ENCODE measurements at regions not wholly inside any gene's neighbourhood (a gene's known extent, or its start where the extent isn't known, plus 50 kb on each side); places are given as distances from the start of the nearest gene placed in this dataset.

DNA sequence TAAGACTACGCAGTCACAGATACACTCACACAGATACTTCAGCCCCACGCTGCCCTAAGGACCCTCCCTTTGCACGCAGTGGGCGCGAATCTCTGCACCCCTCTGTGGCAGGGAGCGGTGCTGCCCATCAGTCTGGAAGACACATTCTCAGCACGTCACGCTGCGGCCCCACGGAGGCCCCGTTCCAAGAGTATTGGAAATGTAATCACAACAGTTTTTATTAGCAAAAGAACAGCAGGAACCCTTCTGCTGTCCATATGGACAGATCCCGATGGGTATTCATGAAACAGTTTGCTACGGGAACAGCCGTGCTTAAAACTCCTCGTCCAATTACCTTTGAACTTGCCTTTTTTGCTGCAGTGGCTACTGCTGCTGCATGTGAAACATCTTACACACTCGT is 131.0 kb downstream of the RPS24 start:
- DNase-seq = no peak

DNA sequence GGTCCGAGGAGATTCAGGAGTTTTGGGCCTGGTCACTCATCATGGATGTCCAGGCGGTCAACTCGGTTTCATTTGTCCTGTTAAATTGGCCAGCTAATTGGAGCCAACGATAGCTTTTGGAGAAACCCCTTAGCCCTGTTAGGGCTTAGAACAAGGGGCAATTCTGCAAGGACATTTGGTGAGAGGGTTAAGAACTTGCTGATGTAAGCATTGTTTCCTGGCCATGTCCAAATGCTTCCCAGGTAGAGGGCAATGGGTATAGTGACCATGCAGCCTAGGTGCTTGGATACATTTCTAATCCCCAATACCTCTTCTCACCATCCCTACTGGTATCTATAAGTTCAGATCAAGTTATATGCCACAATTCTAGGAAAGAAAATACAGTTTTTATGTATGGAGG is 131.5 kb downstream of the RPS24 start:
- no peak for DNase-seq

DNA sequence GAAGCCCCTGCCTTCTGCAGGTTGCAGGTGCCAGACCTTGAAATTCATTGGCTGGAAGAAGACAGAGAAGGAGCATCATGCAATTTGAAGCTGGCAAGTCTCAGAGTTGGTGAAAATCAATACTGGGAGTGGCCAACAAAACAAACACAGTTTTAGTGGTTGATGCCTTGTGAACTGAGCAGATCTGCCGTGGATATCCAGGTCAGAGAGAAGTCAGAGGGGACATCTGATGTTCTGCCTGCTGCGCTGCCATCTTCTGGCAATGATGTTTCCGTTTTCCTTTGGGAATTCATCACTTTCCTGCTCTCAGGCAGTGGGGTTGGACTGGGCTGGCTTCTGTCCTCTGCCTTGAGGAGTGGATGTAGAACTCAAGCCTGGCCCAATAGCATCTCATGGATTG is 132.0 kb downstream of the RPS24 start:
- no peak for DNase-seq

DNA sequence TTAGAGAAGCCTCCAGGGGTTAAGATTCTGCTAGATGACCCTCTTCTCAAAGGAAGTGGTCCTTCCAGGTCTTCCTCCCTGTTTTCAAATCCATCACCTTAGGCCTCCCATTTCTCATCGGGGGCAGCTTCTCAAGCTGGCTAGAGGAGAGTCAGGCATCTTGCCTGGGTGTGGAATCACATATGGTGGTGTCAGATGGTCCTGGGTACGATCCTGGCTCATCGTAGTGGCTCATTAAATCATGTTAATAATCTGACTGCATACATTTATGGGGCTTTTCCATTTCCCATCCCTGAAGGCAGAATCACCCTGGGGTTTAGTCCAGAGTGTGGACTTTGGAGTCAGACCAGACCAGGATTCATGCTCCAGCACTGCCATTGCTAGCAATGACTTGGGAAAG is 132.6 kb downstream of the RPS24 start:
- DNase-seq = no peak

DNA sequence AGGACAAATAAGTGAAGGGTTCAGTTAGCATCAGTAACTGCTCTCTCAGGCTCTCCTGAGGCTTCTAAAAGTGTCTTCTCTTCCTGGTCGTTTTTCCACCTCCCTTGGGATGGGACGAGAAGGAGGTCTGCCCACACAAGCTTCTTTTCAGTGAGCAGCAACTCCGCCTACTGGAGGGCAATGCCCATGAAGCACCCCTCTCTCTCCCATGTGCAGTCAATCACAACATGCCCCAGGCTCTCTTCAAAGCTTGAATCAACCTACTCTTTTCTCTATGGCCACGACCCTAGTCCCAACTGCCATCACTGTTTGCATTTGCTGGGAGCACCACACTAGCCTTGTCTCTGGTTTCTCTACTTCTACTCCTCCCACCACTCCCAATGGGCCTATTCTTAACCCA is 135.6 kb downstream of the RPS24 start:
- DNase-seq = no peak

DNA sequence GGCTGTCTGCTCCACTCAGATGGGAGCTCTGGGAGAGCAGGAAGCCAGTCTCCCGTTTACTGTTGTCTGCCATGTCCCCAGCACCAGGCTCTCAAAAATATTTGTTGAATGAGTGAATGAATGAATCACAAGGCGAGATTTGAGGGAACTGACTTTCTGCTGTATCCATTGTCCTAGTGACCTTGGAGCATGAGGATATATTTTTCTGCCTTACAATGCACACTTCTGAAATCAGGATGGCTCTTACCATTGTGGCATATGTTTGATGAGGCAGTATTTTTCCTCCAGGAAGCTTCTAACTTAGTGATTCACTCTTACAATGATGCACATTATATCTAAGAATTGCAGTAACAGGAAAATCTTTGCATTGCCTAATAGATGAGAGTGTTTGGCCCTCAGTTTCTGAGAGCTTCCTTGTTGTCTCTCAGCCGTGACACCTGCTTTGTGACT is 136.4 kb downstream of the RPS24 start:
- no peak for DNase-seq

DNA sequence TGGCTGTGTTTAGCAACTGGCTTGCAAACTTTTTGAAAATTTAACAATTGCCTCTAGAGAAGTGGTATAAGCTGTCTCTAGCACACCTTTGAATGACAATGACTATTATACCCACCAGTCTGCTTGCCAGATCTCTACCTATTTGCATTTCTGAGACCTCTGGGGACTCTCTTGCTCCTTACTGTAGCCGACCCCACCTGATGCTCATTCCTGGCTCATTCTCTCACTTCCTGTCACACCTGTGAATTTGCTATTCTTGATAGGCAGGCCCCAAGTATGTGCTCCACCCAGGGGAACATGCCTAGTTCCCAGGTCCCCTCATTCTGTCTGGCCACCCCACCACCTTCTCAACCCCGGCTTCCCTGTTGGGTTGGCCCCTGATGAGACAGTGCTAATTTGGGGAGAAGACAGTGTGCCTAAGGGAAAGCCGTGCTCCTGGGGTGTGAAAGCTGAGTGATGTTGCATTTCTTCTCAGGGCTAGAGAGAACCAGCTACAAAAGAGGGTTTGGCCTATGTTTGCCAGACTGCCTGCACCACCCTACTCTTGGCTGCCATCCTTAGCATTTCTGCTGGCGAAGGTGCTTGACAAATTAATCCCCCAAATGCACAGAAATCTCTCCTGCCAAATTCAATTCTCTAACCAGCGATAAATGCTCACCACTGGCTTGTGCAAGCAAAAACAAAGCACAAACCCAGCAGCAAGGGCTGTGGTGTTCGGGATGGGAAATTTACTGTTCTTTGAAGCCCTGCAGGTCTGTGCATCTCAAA is 138.2 kb downstream of the RPS24 start:
- DNase-seq = no peak

DNA sequence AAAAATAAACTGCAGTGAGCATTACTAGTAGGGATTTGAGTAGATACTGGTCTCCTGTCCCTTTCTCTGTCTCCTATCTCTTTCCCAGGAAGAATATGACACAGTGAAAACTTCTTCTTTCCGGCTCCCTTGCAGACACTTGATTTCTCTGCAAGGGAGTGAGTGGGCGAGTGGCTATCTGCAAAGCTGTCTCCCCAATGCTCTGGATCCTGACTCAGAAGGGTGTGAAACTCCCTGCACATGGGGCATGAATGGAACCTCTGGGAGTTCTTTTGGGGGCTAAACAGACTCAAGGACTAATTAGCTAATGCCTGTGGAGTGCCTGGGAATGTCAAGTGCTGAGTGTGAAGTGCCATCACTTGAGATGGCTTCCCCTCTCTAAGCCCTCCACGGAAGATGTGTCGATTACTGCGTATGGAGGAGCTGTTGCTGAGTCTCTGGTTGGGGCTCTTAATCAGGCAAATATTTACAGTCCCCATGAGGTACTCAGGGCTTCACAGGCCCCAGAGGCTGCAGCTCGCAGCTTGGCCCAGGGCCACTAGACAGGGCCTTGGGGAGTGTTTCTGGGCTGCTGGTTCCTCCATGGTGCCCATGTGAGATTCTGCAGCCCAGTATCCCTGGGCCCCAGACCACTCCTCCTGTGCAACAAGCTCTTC is 139.8 kb downstream of the RPS24 start:
- DNase-seq = no peak

DNA sequence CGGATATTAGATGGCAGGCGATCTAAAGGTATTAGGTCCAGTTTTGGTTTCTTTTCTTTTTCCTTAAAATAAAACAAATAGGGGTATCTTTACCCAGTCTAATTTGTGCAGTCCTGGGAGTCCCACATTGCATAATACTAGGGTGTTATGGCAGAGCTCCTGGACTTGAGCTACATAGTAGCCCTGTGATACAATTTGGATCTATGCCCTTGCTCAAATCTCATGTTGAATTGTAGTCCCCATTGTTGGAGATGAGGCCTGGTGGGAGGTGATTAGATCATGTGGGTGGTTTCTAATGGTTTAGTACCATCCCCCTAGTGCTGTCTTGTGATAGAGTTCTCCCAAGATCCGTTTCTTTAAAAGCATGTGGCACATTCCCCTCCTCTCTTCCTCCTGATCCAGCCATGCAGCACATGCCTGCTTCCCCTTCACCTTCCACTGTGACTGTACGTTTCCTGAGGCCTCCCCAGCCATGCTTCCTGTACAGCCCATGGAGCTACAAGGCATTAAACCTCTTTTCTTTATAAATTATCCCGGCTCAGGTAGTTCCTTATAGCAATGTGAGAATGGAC is 141.9 kb downstream of the RPS24 start:
- DNase-seq = no peak

DNA sequence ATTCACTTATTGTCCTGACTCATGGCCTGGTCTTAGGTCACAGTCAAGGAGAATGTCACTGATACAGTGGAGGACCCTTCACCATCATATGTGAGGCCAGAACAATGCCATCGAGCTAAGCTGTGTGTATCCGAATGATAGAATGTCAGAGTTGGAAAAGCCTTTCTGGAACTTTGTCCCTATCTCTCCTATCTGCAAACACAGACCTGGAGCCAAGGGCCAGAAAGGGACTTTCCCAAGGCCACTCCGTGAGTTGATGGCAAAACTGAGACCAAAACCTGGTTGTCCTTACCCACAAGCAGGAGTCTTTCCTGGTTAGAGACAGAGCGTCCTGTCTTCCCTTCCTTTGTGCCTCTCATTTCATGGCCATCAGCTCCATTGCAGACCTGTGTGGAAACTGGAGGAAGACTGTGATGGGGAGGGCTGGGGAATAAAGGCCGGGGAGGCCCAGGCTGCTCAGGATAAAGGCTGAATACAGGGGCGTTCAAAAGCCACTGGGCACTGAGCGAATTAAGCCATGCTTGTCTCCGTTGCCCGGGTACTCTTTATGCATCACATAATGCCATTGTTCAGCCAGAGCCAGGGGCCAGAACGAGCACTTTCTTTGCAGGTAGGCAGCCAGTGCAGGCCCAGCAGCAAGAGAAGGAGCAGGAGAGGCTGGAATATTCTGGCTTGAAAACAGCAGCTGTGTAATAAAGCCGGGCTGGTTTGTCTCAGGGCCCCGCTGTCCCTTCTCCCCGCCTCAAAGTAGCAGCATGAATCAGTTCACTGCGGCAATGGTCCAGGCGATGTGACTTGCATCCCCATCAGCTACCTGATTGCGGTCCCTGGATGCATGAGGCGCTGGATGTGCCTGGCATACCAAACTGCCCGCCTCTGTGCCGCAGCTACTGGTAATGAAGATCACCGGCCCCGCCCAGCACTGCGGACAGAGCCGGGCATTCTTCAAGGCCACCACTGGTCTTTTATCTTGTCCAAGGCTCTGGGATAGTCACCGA is 143.0 kb downstream of the RPS24 start:
- no peak for DNase-seq

DNA sequence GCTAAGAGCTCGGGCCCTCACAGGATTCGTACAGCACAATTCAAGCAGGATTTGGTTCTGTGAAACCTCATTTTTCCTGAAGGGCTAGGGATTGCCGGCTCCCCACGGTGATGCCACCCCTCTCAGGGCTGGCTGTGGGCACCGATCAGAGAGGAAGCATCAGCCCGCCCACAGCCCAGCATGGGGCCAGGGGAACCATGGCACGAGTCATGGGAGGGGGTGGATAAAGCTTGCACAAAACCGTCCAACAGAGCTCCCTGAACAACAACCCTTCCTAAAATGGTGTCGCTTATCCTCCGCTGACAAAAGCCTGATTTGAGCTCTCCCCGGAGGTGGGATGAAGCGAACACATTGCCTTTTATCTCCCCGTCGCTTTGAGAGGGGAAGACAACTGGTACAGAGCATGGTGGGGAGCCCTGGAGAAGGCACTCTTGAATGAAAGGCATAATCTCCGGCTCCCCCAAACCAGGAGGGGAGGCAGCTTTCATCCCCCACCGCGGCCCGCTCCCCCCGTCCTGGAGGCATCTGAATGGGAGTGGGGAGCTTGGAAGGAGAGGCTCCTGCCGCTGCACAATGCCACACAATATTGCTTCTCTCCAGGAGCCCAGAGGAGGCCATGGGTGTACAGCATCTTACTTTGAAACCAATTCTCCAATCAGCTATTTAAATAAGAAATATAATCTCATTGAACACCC is 144.0 kb downstream of the RPS24 start:
- DNase-seq = no peak

DNA sequence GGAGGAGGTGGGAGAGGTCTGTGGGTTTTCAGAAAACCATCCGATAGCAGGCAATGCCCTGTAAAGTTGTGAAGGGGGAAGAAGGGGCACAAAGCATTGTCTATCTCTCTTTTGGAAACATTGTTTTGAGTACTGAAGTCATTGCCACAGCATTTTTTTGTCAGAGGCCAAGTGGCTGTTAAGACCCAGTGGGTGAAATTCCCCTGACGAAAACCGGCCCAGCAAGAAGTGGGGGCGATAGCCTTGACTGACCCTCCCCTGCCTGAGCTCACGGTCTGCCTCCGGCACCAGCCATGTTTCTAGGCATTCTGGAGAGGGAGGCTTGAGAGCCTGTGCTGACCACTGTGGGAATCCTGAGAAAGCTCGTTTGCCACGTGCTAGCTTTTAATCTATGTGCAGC is 144.7 kb downstream of the RPS24 start:
- no peak for DNase-seq

DNA sequence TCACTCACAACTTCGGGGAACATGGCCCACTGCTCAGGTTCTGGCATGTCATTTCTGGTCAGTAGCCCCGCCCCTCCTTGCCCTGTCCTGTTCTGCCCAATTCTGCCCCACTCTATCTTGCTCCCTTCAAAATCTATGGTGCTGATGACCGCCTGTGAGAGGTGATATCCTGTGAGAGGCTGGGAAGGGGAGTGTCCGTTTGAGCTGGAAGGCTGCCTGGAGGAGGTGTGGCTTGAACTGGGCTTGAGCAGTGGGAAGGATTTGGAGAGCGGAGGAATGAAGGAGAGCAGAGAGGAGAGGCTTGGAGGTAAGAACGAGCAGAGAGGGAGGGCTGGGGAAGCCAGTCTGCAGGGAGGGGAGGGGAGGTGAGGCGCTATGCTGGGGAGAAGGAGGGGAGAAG is 145.3 kb downstream of the RPS24 start:
- no peak for DNase-seq

DNA sequence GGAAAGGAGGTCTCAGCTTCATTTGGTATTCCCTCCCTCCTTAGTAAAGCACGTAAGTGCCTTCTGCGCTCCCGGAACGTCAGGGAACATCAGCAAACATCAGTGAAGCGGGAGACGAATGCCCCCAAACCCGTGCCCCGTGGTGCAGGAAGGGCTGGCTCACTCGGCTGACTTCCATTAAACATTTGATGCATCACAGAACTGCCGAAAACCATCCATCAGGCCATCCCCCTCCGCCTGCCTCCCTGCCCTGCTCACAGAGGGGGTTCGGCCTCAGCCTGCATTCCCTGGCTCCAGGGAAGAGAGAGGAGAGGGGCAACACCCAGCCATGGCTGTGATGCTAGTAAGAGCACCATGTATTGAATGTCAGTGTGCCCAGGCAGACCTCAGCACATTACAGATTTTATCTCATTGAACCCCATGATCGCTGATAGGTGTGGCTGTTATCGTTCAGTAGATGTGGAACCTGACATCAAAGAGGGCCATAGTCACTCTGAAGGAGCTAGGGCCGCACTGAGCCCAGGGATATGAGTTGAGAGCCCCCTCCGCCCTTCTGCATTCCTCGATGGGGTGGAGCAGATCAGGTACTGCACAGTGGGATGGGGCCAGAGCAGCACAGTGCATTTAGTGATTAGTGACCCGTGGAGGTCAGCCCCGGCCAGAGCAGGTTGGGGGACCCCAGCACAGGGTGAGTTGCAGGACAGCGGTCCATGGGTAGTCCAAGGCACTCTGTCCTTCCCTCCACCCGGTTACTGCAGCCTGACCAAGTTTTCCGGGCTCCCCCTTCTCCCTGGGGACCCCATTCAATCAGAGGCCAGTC is 146.4 kb downstream of the RPS24 start:
- no peak for DNase-seq

DNA sequence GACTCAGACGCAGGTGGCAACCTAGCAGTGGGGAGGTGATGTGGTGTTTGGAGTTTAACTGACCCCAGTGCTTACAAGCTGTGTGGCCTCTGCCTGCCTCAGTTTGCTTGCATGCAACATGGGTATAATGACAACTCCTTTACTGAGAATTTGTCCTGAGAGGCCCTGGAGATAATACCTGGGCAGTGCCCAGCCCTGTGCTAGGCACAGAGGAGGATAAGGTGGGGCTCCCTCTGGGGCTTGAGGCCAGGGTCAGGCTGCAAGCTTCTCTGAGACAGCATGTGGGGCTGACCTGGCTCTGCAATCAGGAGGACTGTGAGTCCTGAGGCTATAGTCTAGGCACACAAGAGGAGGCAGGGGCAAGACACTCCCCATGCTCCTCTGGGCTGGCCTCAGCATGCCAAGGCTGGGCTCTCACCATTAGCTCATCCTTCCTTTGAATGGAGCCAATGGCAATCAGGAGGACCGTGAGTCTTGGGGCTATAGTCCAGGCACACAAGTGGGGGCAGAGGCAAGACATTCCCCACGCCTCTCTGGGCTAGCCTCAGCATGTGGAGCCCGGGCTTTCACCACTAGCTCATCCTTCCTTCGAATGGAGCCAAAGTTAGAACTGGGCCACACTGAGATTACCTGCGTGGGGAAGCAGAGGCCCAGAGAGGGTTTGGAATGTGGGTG is 147.9 kb downstream of the RPS24 start:
- no peak for DNase-seq

DNA sequence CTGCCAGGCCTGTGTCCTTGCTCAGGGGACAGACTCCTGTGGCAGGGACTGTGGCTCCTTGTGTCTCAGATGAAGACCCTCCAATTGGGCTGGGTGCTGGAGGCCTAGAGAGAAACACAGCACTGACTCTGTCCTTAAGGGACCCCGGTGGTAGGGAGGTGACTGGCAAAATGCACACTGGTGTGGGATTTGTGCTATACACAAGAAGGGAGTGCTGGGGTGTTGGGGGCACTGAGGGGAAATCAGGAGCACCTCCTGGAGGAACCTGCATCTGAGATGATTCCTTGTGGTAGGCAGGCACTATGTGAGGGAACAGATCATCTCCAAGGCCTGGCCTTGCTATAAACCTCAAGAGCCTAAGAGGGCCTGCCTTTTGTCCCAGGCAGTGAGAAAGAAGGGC is 149.2 kb downstream of the RPS24 start:
- DNase-seq = no peak

DNA sequence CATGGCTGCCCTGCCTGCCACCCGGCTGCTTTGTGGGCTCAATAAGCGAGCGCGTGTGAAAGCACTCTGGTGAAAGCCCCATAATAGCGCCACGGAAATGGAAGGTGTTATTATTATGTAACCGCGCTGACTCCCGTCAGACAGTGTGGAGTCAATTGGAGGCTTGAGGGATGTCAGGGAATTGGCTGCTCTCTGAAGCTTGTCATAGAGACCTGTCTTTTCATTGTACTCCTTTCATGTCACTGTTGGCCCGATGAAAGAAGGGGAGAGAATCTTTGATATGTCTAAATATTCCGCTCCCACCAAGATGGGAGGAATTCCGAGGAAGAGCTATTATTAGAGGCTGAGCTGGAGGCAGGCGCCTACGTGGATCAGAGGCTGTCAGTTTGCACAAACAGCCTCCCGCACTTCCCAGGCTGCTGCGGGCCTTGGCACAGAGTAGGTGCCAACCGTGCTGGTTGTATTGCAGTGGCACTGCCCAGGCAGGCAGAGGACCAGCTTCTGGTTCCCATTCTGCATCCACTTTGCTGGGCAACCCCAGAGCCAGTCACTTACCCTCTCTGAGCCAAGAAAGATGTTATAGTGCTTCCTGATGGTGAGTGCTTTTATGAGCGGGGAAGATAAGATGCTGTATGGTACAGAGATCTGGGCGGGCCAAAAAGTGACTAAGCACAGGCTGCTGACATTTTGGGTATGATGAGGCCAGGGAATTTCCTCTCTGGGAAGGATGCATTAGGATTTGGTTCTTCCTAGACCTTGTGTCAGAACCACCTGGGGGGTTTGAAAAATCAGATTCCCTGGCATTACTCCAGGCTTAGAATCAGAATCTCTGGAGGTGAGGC is 151.4 kb downstream of the RPS24 start:
- no peak for DNase-seq

DNA sequence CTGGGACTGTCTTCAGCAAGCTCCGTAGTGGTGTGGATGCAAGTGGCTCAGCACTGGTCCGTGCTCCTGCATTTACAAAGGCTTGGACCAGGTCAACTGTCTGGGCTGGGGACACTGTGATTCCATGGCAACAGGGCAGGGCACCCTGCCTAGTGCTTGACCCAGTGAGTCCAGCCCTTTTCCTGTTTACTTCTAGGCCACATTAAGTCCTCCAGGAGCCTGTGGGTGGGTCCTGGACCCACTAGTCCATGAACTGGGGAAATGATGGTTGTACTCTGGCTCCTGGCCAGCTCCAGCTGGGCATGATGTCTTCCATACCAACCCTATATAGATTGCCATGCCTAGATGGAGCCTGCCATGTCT is 152.0 kb downstream of the RPS24 start:
- DNase-seq = no peak

DNA sequence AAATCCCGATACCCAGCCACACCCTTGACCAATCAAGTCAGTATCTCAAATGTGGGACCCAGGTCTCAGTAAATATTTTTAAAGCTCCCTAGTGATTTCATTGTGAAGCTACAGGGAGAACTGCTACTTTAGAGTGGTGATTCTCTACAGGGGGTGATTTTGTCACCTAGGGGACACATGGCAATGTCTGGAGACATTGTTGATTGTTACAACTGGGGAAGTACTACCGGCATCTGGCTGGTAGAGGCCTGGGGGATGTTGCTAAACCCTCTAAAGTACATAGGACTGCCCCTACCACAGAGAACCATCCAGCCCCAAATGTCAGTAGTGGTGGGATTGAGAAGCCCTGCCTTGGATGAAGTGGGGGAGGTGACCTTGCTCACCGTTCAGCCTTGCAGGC is 152.9 kb downstream of the RPS24 start:
- no peak for DNase-seq

DNA sequence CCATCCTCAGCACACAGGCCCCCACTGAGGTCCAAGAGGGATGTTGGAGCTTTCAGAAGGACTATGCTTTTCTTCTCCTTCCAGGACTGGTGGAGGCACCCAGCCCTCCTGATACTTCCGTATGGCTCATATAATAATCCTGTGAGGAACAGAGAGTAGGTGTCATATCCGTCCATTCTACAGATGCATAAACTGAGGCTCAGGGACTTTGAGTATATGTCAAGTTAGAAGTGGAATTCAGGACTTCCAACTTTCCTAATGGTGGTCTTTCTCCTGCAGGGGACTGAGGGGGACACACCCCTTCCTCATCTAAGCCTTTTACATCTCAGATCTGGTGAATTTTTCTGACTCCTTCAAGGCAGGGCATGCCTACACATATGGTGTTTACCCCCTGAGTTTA is 153.7 kb downstream of the RPS24 start:
- DNase-seq = no peak

Measured in activated CD4-positive, alpha-beta T cell treated with anti-CD3 and anti-CD28 coated beads for 1 hour (primary cell).